ENCODE measurements at regions not wholly inside any gene's neighbourhood (a gene's known extent, or its start where the extent isn't known, plus 50 kb on each side); places are given as distances from the start of the nearest gene placed in this dataset.

DNA sequence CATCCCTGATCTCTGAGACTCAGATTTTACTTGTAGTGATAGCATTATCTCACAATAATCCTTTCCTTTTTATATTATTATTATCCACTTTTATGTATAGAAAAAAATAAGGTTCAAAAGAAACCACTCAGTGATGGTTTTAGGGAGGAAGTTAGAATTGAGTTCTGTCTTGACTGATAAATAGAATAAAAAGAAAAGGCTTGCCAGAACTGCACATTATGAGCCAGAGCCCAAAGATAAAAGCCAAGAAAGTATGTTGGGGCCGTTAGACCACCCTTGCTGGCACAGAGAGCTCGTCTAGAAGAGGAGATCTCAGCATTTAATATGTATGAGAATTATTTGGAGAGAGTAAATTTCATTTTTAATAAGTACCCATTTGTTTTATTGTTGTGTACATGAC lies 103.2 kb downstream of the TSPAN8 start:
- no peaks in the 10 kb centered on the region; a peak in 3 of 7 replicates for H3K36me3 Mint-ChIP-seq (ENCODE audit: insufficient read depth in 1 of 3, low read depth in 3 of 3)
- no peak overlapping the region for H3K56ac ChIP-seq (ENCODE audit: insufficient read length, low read depth, low read length)
- H3K4me1 Mint-ChIP-seq, result no peaks in the 10 kb centered on the region
- H2BK15ac ChIP-seq (ENCODE audit: low read depth, low read length), result no peak overlapping the region
- no peaks in the 10 kb centered on the region for H3K27me3 ChIP-seq (ENCODE audit: insufficient read depth, low read length)
- H3T11ph ChIP-seq (ENCODE audit: low read length), result no peak overlapping the region
- no peaks in the 10 kb centered on the region for H3K79me2 ChIP-seq (ENCODE audit: insufficient read depth, low read length)
- no peak overlapping the region for H4K5ac ChIP-seq (ENCODE audit: insufficient read length, low read depth, low read length)
- no peak overlapping the region for H3K4me3 Mint-ChIP-seq
- H3K4ac ChIP-seq (ENCODE audit: low read depth, low read length), result no peak overlapping the region
- H3K14ac ChIP-seq (ENCODE audit: insufficient read depth, low read length), result no peak overlapping the region
- no peak overlapping the region for H3K4me2 ChIP-seq (ENCODE audit: insufficient read depth, insufficient read length, low read length)
- no peaks in the 10 kb centered on the region for H3K4me1 ChIP-seq (ENCODE audit: insufficient read depth, low read length)
- no peak overlapping the region for H3K27ac Mint-ChIP-seq
- H4K8ac ChIP-seq (replicated peaks; ENCODE audit: insufficient read length, low read depth, low read length), result no peak overlapping the region
- DNase-seq, result no peak
- H2BK12ac ChIP-seq (ENCODE audit: insufficient read length, low read depth, low read length), result no peak overlapping the region
- TF ChIP-seq, protein P1, sequence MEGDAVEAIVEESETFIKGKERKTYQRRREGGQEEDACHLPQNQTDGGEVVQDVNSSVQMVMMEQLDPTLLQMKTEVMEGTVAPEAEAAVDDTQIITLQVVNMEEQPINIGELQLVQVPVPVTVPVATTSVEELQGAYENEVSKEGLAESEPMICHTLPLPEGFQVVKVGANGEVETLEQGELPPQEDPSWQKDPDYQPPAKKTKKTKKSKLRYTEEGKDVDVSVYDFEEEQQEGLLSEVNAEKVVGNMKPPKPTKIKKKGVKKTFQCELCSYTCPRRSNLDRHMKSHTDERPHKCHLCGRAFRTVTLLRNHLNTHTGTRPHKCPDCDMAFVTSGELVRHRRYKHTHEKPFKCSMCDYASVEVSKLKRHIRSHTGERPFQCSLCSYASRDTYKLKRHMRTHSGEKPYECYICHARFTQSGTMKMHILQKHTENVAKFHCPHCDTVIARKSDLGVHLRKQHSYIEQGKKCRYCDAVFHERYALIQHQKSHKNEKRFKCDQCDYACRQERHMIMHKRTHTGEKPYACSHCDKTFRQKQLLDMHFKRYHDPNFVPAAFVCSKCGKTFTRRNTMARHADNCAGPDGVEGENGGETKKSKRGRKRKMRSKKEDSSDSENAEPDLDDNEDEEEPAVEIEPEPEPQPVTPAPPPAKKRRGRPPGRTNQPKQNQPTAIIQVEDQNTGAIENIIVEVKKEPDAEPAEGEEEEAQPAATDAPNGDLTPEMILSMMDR (conservative IDR thresholded peaks at IDR 0.05), result no peak
- no peak overlapping the region for H3K9ac ChIP-seq (ENCODE audit: extremely low read depth, insufficient read length, low read length)
- no peak overlapping the region for H3K27ac ChIP-seq (ENCODE audit: insufficient read length, low read depth, low read length)
- no peak overlapping the region for H2BK5ac ChIP-seq (ENCODE audit: insufficient read length, low read length)
- H2BK20ac ChIP-seq (ENCODE audit: low read depth, low read length, poor library complexity, severe bottlenecking), result no peak overlapping the region
- H2AFZ ChIP-seq (ENCODE audit: low read length), result no peak overlapping the region
- no peak overlapping the region for H4K91ac ChIP-seq (ENCODE audit: insufficient read length, low read depth, low read length)
- H2BK120ac ChIP-seq (ENCODE audit: low read depth, low read length, poor library complexity, severe bottlenecking), result no peak overlapping the region
- H3K23ac ChIP-seq (ENCODE audit: insufficient read length, low read depth, low read length), result no peak overlapping the region
- no peaks in the 10 kb centered on the region for H3K9me3 ChIP-seq (ENCODE audit: control insufficient read depth, low read depth, low read length)
- no peak overlapping the region for H3K18ac ChIP-seq (ENCODE audit: insufficient read length, low read depth, low read length)
- WGBS (ENCODE audit: extremely low coverage, insufficient read length, low lambda C conversion rate), result no CpG with 5 or more reads among the region's 2 CpGs
- H3K79me1 ChIP-seq (ENCODE audit: insufficient read depth, low read depth, low read length, poor library complexity, severe bottlenecking), result no peaks in the 10 kb centered on the region
- no peak overlapping the region for H2AK5ac ChIP-seq (ENCODE audit: insufficient read length, low read length)
- H4K20me1 ChIP-seq (ENCODE audit: control insufficient read depth, insufficient read depth, insufficient read length), result no peaks in the 10 kb centered on the region
- H3K23me2 ChIP-seq (ENCODE audit: insufficient read length, low read depth, low read length, poor library complexity, severe bottlenecking), result no peaks in the 10 kb centered on the region
- H3K9me3 Mint-ChIP-seq, result no peaks in the 10 kb centered on the region
- no peaks in the 10 kb centered on the region; the same call in 1 of the 2 replicates for H3K27me3 Mint-ChIP-seq (ENCODE audit: low read depth)

Measured in H9 (cell line).